Activated naive CD8-positive, alpha-beta T cell treated with anti-CD3 and anti-CD28 coated beads, Interleukin-2, amount 10 ng/mL, durations not matched to agents 7 days and 5 days (primary cell): ENCODE measurements at regions not wholly inside any gene's neighbourhood (a gene's known extent, or its start where the extent isn't known, plus 50 kb on each side); places are given as distances from the start of the nearest gene placed in this dataset.

ENCODE experiments used
- ATAC-seq: fragments of 150-1000 bp; cut with Tn5 transposase; one replicate; pipeline ENCODE4 v1.10.0; 2021; ENCODE audit warnings: low read depth, moderate library complexity
- POLR2A ChIA-PET: fragments of 350-600 bp; sonication (Branson Sonifier 250); formaldehyde crosslinking; loops from one replicate; lab custom pipeline; 2021; ENCODE audit warnings: antibody characterized with exemption; lab: Charles Lee
- DNase-seq: peaks from one replicate; pipeline ENCODE4 v3.0.0; 2021
- H3K27ac Mint-ChIP-seq: one replicate; pipeline ENCODE4 v1.8.0; 2022; ENCODE audit warnings: mild to moderate bottlenecking, mixed read lengths
- H3K27me3 Mint-ChIP-seq: one replicate; pipeline ENCODE4 v1.8.0; 2022; ENCODE audit warnings: mild to moderate bottlenecking, moderate library complexity, mixed read lengths
- H3K36me3 Mint-ChIP-seq: one replicate; pipeline ENCODE4 v1.8.0; 2021; ENCODE audit warnings: mild to moderate bottlenecking, mixed read lengths
- H3K4me1 Mint-ChIP-seq: one replicate; pipeline ENCODE4 v1.8.0; 2021; ENCODE audit warnings: mixed read lengths
- H3K4me3 Mint-ChIP-seq: one replicate; pipeline ENCODE4 v1.8.0; 2022; ENCODE audit warnings: mild to moderate bottlenecking, moderate library complexity, mixed read lengths
- H3K9me3 Mint-ChIP-seq: one replicate; pipeline ENCODE4 v1.8.0; 2021; ENCODE audit warnings: mixed read lengths

DNA sequence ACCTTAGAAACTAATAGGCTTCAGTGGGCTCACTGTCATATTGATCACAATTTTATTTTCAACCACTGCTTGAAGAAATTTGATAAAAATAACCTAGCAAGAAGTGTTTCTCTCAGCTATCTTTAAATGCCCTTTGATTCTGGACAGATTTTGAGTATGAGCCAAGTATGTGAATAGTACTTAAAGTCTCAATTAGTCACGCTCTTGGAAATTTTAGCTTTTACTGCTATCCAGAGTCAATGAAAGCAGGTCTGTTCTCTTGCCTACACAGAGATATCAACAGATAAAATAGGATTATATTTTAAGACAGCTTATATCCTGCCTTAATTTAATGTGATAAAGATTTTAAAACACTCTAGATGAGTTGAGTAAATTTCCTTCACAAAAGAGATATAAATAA, 337.3 kb downstream of the CBLN2 start:
- Mint-ChIP-seq H3K4me1 (no peaks in the 10 kb centered on the region), H3K4me3 (no peak overlapping the region), H3K27ac (no peak overlapping the region), H3K36me3 (no peaks in the 10 kb centered on the region), H3K9me3 (no peaks in the 10 kb centered on the region), H3K27me3 (no peaks in the 10 kb centered on the region)
- ATAC-seq (no peak), DNase-seq (no peak)
- POLR2A ChIA-PET = no interaction called here

GRCh38 chr18:72201032-72201431, 343.1 kb downstream of the CBLN2 start:
- H3K27ac Mint-ChIP-seq = peak overlapping the region; percentile 50
- H3K36me3 Mint-ChIP-seq = no peaks in the 10 kb centered on the region
- peaks cover 2% of the 10 kb centered on the region for H3K4me1 Mint-ChIP-seq
- H3K4me3 Mint-ChIP-seq = peak overlapping the region; percentile 56
- no peak for ATAC-seq
- DNase-seq = no peak
- no peaks in the 10 kb centered on the region for H3K9me3 Mint-ChIP-seq
- H3K27me3 Mint-ChIP-seq = no peaks in the 10 kb centered on the region
- POLR2A ChIA-PET = no interaction called here

GRCh38 chr18:72197591-72197990, 346.6 kb downstream of the CBLN2 start:
- Mint-ChIP-seq H3K36me3 (no peaks in the 10 kb centered on the region), H3K27me3 (no peaks in the 10 kb centered on the region), H3K4me1 (peaks cover 2% of the 10 kb centered on the region), H3K9me3 (no peaks in the 10 kb centered on the region), H3K4me3 (no peak overlapping the region), H3K27ac (no peak overlapping the region)
- no peak for ATAC-seq
- DNase-seq = no peak
- POLR2A ChIA-PET = no interaction called here

DNA sequence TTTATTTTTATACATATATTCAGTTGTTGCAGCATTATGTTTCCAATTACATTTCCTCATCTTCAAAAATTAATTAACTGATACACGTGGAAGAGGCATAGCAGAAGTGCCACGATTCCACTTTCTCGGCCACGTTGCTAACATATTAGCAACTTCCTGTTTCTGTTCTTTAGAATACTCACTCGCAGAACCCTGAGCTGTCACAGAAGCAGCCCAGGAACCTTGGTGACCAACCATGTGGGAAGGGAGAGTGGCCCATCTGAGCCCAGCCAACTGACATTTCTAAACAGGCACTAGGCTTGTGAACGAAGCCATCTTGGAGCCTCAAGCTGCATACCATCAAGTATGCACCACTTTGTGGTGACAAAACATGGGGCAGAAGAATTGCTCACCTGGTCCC, 350.1 kb downstream of the CBLN2 start:
- no peak for ATAC-seq

DNA sequence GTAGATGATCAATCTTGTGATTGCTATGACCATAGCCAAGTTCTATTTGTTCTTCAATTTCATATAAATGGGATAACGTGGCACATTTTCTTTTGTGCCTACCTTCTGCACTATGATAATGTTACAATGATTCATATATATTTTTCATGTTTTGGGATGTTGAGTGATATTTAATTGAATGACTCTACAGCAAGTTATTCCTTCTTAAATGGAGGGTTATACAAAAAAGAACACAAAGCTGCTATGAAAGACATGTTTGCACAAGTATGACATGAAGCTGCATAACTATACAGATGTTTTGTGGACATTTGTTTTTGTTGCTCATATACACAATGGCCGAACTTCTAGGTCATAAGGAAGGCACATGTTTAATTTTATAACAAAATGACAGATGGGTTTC, 356.2 kb downstream of the CBLN2 start:
- ATAC-seq (no peak), DNase-seq (no peak)
- POLR2A ChIA-PET = no interaction called here
- H3K9me3 Mint-ChIP-seq = peaks cover 1% of the 10 kb centered on the region
- H3K36me3 Mint-ChIP-seq = no peaks in the 10 kb centered on the region
- no peaks in the 10 kb centered on the region for H3K27me3 Mint-ChIP-seq
- H3K4me1 Mint-ChIP-seq = no peaks in the 10 kb centered on the region
- no peak overlapping the region for H3K4me3 Mint-ChIP-seq
- H3K27ac Mint-ChIP-seq = no peak overlapping the region

More for the DNA sequence above, 350.1 kb downstream of the CBLN2 start:
- H3K36me3 Mint-ChIP-seq = no peaks in the 10 kb centered on the region
- H3K4me3 Mint-ChIP-seq = no peak overlapping the region
- POLR2A ChIA-PET = no interaction called here
- no peak overlapping the region for H3K27ac Mint-ChIP-seq
- no peaks in the 10 kb centered on the region for H3K27me3 Mint-ChIP-seq
- DNase-seq = no peak
- H3K4me1 Mint-ChIP-seq = no peaks in the 10 kb centered on the region
- H3K9me3 Mint-ChIP-seq = peaks cover 1% of the 10 kb centered on the region

- ATAC-seq (no peak), DNase-seq (no peak)
- no peak overlapping the region for H3K27ac Mint-ChIP-seq
- H3K36me3 Mint-ChIP-seq = no peaks in the 10 kb centered on the region
- H3K27me3 Mint-ChIP-seq = no peaks in the 10 kb centered on the region
- H3K4me1 Mint-ChIP-seq = no peaks in the 10 kb centered on the region
- H3K9me3 Mint-ChIP-seq = peaks cover 7% of the 10 kb centered on the region
- H3K4me3 Mint-ChIP-seq = no peak overlapping the region
- POLR2A ChIA-PET = no interaction called here
These were observed 362.8 kb downstream of the CBLN2 start for GRCh38 chr18:72181241-72181764.

DNA sequence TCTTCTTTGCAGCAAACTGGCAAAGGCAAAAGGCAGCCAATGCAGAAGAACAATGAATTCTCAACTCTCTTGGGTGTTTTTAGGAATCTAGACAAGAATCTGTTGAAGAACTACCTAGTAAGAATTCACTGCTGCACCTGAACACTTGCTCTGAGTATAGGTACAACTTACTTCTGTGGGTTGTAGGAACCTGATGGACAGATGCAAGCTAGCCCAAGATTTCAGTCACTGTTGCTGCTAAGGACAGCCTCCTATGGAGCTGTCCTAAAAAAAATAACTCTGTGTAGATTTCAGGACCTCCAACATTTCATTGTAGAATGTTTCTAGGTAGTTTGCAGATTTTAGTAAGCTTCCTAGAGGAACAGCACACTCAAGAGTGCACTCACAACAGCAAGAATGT, 363.5 kb downstream of the CBLN2 start:
- DNase-seq = no peak
- Mint-ChIP-seq H3K27me3 (no peaks in the 10 kb centered on the region), H3K4me1 (no peaks in the 10 kb centered on the region), H3K27ac (no peak overlapping the region), H3K9me3 (peaks cover 7% of the 10 kb centered on the region), H3K4me3 (no peak overlapping the region), H3K36me3 (no peaks in the 10 kb centered on the region)
- POLR2A ChIA-PET = no interaction called here
- ATAC-seq = no peak

DNA sequence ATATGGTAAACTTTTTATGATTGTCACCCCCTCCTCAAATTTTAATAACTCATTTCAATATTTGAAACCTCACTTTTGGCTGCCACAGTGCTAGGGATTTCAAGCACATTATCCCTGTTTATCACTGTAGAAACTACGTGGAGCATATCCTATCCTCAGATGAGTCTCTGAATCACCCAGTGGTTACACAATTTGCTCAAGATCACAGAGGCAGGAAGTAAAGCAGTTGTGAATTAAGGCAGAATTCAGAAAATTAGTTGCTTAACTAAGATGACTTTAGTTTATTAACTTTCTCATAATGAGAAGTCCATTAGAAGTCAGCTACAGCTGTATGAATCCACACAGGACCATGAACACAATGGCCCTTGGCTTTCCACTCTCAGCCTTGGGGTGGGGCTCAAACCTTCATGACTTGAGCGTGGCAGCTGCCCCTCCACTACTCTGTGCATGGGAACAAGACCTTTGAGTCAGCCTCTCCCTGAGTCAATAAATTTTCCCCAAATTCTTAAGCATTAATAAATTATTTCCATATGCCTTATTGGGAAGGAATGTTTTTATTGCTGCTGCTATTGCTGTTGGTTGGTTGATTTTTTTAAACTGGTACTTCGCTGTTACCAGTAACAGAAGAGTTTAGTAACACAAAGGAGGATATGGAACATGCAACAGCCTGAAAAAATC, 369.0 kb downstream of the CBLN2 start:
- no peak for DNase-seq
- Mint-ChIP-seq H3K27me3 (no peaks in the 10 kb centered on the region), H3K4me1 (no peaks in the 10 kb centered on the region), H3K36me3 (no peaks in the 10 kb centered on the region), H3K4me3 (no peak overlapping the region), H3K9me3 (peaks cover 2% of the 10 kb centered on the region), H3K27ac (no peak overlapping the region)
- POLR2A ChIA-PET = no interaction called here
- no peak for ATAC-seq

- DNase-seq (no peak), ATAC-seq (no peak)
- Mint-ChIP-seq H3K27ac (no peak overlapping the region), H3K27me3 (no peaks in the 10 kb centered on the region), H3K9me3 (peaks cover 2% of the 10 kb centered on the region), H3K4me3 (no peak overlapping the region), H3K36me3 (no peaks in the 10 kb centered on the region), H3K4me1 (no peaks in the 10 kb centered on the region)
- POLR2A ChIA-PET = no interaction called here
These were observed 372.5 kb downstream of the CBLN2 start for GRCh38 chr18:72171596-72171995.

DNA sequence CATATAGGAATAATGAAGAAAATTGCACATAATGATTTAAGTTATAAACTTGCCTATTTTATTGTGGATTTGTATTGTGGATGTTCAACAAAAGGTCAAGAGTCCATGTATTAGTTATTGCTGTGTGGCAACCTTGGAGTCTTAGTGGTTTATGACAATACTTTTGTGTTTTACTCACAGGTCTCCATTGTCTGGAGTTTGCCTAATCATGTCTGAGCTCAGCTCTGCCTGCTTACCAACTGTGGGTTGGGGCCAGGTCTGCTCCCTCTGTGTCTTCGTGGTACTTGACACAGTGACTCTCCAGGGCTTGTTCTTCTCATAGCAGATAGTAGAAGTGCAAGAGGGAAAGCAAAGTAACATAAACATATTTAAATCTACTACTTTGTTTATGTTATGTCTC, 382.5 kb downstream of the CBLN2 start:
- Mint-ChIP-seq H3K27ac (no peak overlapping the region), H3K4me1 (no peaks in the 10 kb centered on the region), H3K4me3 (no peak overlapping the region), H3K36me3 (no peaks in the 10 kb centered on the region), H3K27me3 (no peaks in the 10 kb centered on the region), H3K9me3 (no peaks in the 10 kb centered on the region)
- POLR2A ChIA-PET = no interaction called here
- DNase-seq = no peak
- ATAC-seq = no peak

DNA sequence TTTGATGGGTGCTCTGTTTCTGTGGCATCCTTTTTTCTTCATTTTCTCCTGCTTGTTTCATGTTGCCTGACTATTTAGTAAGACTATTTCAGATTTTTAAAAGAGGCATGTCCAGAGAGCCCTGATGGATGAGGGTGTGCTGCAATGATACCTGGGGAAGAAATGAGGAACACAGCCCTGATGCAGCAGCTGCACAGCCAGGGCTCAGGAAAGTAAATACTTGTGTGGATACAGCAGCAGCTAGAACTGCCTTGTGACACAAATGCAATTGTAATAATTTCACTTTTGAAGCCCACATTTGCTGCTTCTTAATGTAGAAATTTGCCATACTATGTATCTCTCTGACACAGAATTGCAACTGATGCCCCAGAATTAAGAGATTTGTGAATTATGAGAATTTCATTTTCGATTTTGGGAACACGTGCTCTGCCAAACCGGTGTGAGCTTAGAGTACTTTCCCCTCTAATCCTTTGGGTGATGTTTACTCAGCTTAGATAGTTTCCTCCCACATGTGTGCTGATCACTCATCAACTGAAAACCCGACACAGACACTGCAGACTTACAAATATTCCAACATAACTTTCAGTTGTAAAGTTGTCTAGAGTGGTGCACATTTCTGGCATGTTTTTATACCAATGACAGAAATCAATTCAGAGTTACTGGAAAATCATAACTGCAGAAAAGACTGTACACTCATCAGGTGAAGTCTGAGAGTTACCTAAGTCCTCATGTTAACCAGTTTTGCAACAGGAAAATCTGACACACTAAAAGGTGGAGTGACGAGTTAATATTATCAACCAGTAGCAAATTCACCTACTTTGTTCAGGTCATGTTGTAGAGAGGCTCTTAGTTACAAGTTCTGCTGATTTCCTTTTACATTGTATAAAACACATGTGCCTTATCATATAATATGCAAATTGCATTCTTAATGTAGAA, 383.4 kb downstream of the CBLN2 start:
- Mint-ChIP-seq H3K27me3 (no peaks in the 10 kb centered on the region), H3K36me3 (no peaks in the 10 kb centered on the region), H3K4me3 (no peak overlapping the region), H3K27ac (no peak overlapping the region), H3K9me3 (no peaks in the 10 kb centered on the region), H3K4me1 (no peaks in the 10 kb centered on the region)
- ATAC-seq = no peak
- POLR2A ChIA-PET = no interaction called here
- no peak for DNase-seq

- ATAC-seq = no peak
- Mint-ChIP-seq H3K27ac (no peak overlapping the region), H3K9me3 (no peaks in the 10 kb centered on the region), H3K4me1 (no peaks in the 10 kb centered on the region), H3K36me3 (no peaks in the 10 kb centered on the region), H3K4me3 (no peak overlapping the region), H3K27me3 (no peaks in the 10 kb centered on the region)
- POLR2A ChIA-PET = no interaction called here
- no peak for DNase-seq
These were observed 388.8 kb downstream of the CBLN2 start for GRCh38 chr18:72155327-72155726.

DNA sequence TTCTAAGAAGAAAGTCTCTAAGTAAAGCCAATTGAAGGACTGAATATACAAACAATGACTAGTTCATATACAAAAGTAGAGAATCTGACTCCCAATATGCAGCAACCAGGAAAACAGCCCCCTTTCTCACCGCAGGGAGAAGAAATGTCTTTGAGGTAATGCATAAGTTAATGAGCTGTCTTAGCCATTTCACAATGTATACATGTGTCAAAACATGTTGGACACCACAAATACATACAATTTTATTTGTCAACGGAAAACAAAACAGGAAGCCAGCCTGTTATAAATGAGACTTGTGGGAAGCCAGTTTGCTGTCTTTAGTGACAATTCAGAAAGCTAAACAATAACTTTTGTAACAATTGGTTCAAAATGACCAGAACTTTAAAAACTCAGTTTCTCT, 389.2 kb downstream of the CBLN2 start:
- H3K27ac Mint-ChIP-seq = no peak overlapping the region
- no peak for DNase-seq
- no peak overlapping the region for H3K4me3 Mint-ChIP-seq
- H3K4me1 Mint-ChIP-seq = no peaks in the 10 kb centered on the region
- ATAC-seq = no peak
- no peaks in the 10 kb centered on the region for H3K27me3 Mint-ChIP-seq
- no peaks in the 10 kb centered on the region for H3K9me3 Mint-ChIP-seq
- POLR2A ChIA-PET = no interaction called here
- no peaks in the 10 kb centered on the region for H3K36me3 Mint-ChIP-seq

DNA sequence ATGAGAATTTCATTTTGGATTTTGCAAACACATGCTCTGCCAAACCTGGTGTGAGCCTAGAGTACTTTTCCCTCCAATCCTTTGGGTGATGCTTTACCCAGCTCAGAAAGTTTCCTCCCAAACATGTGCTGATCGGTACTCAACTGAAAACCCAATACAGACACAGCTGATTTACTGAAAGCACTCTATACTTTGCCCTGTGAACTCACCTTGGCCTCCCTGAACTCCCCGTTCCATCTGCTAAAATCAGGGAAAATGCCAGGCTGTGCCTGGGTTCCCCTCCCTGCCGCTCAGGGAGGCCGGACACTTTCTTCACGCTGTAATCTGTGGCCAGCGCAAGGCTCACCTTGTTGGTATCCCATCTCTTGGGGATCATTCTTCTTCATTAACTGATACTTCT, 391.2 kb downstream of the CBLN2 start:
- no peaks in the 10 kb centered on the region for H3K4me1 Mint-ChIP-seq
- no peaks in the 10 kb centered on the region for H3K36me3 Mint-ChIP-seq
- H3K4me3 Mint-ChIP-seq = no peak overlapping the region
- DNase-seq (no peak), ATAC-seq (no peak)
- no peaks in the 10 kb centered on the region for H3K27me3 Mint-ChIP-seq
- POLR2A ChIA-PET = no interaction called here
- H3K9me3 Mint-ChIP-seq = no peaks in the 10 kb centered on the region
- H3K27ac Mint-ChIP-seq = no peak overlapping the region
